Liver (tissue), 8 donors: ENCODE measurements at regions not wholly inside any gene's neighbourhood (a gene's known extent, or its start where the extent isn't known, plus 50 kb on each side); places are given as distances from the start of the nearest gene placed in this dataset.

Experiments
- DNase-seq: peaks from one replicate; pipeline ENCODE4 v3.0.0-alpha.2; 2017; ENCODE audit warnings: low spot score
- H3K27ac ChIP-seq, 2 donors: one replicate each; pipeline ENCODE4 v1.7.0; 2013; ENCODE audit warnings: inconsistent platforms in 2 of 2, low read length in 2 of 2, control low read depth in 1 of 2, low read depth in 1 of 2, mild to moderate bottlenecking in 1 of 2
- H3K27me3 ChIP-seq, 4 donors: one replicate each; pipeline versions ENCODE4 v1.6.1 to v1.7.0; 2013; ENCODE audit warnings: low read length in 3 of 4, inconsistent platforms in 1 of 4, mild to moderate bottlenecking in 1 of 4, moderate library complexity in 1 of 4; ENCODE audit not compliant: control insufficient read depth in 4 of 4, insufficient read depth in 4 of 4
- H3K36me3 ChIP-seq, 4 donors: one replicate each; pipeline versions ENCODE4 v1.6.1 to v1.7.0; 2013; ENCODE audit warnings: low read length in 3 of 4, mild to moderate bottlenecking in 3 of 4, low read depth in 1 of 4, moderate library complexity in 1 of 4; ENCODE audit not compliant: control insufficient read depth in 4 of 4, insufficient read depth in 3 of 4
- H3K4me1 ChIP-seq, 4 donors: one replicate each; pipeline versions ENCODE4 v1.6.1 to v1.7.0; 2013; ENCODE audit warnings: low read length in 3 of 4, mild to moderate bottlenecking in 3 of 4, moderate library complexity in 1 of 4; ENCODE audit not compliant: control insufficient read depth in 4 of 4, insufficient read depth in 4 of 4
- H3K4me3 ChIP-seq, 3 donors: one replicate each; pipeline versions ENCODE4 v1.6.1 to v1.7.0; 2013; ENCODE audit warnings: low read length in 3 of 3, control low read depth in 1 of 3, low read depth in 1 of 3, mild to moderate bottlenecking in 1 of 3
- H3K9ac ChIP-seq, 2 donors: one replicate each; pipeline ENCODE4 v1.7.0; 2013; ENCODE audit warnings: low read length in 2 of 2, mild to moderate bottlenecking in 2 of 2, moderate library complexity in 2 of 2, control low read depth in 1 of 2, low read depth in 1 of 2
- H3K9me3 ChIP-seq, 4 donors: one replicate each; pipeline versions ENCODE4 v1.6.1 to v1.7.0; 2013; ENCODE audit warnings: low read length in 3 of 4; ENCODE audit not compliant: control insufficient read depth in 4 of 4
- ATF3 ChIP-seq: IDR thresholded peaks from 2 replicates; pipeline ENCODE4 v1.6.1; 2016; ENCODE audit warnings: antibody characterized with exemption
- CTCF ChIP-seq: fragments of 150-350 bp; IDR thresholded peaks from 2 replicates; pipeline ENCODE4 v1.5.1; 2017; ENCODE audit warnings: improper control_type of control experiment, low read depth, low read length; ENCODE audit not compliant: missing input control
- EGR1 ChIP-seq, 2 donors: IDR thresholded peaks; 2 replicates each; pipeline ENCODE4 v1.6.1; 2016 to 2018; ENCODE audit warnings: antibody characterized with exemption in 2 of 2, low read depth in 2 of 2
- FOXA1 ChIP-seq: IDR thresholded peaks from 2 replicates; pipeline ENCODE4 v1.6.1; 2016; ENCODE audit warnings: antibody characterized with exemption
- HNF4A ChIP-seq, 2 donors: conservative IDR thresholded peaks; 2 replicates each; pipeline ENCODE4 v1.6.1; 2016; ENCODE audit warnings: antibody characterized with exemption in 2 of 2, mild to moderate bottlenecking in 2 of 2
- HNF4G ChIP-seq: IDR thresholded peaks from 2 replicates; pipeline ENCODE4 v1.6.1; 2016; ENCODE audit warnings: antibody characterized with exemption
- JUND ChIP-seq, 2 donors: IDR thresholded peaks; 2 replicates each; pipeline ENCODE4 v1.6.1; 2016; ENCODE audit warnings: antibody characterized with exemption in 2 of 2
- RAD21 ChIP-seq, 2 donors: IDR thresholded peaks; 2 replicates each; pipeline ENCODE4 v1.6.1; 2016; ENCODE audit warnings: antibody characterized with exemption in 2 of 2, mild to moderate bottlenecking in 2 of 2
- REST ChIP-seq: IDR thresholded peaks from 2 replicates; pipeline ENCODE4 v1.6.1; 2016; ENCODE audit warnings: antibody characterized with exemption, mild to moderate bottlenecking
- RXRA ChIP-seq, 2 donors: IDR thresholded peaks; 2 replicates each; pipeline ENCODE4 v1.6.1; 2017 to 2018; ENCODE audit warnings: antibody characterized with exemption in 2 of 2, mild to moderate bottlenecking in 1 of 2
- SP1 ChIP-seq: IDR thresholded peaks from 2 replicates; pipeline ENCODE4 v1.6.1; 2018; ENCODE audit warnings: antibody characterized with exemption, mild to moderate bottlenecking
- TAF1 ChIP-seq: conservative IDR thresholded peaks from 2 replicates; pipeline ENCODE4 v1.6.1; 2016; ENCODE audit warnings: antibody characterized with exemption, mild to moderate bottlenecking
- YY1 ChIP-seq: IDR thresholded peaks from 2 replicates; pipeline ENCODE4 v1.6.1; 2016; ENCODE audit warnings: antibody characterized with exemption, mild to moderate bottlenecking
- ZBTB33 ChIP-seq: IDR thresholded peaks from 2 replicates; pipeline ENCODE4 v1.6.1; 2016; ENCODE audit warnings: antibody characterized with exemption
- WGBS: extraction: QIAGEN DNeasy Blood & Tissue Kit; methylation state at CpG from one replicate; pipeline ENCODE4 v1.1.7; 2013; 5-methylcytosine and 5-hydroxymethylcytosine counted together
- TF ChIP-seq, protein P1 (sequence below): IDR thresholded peaks from 2 replicates; pipeline ENCODE4 v1.6.1; 2016; ENCODE audit warnings: antibody characterized with exemption
- donor health status: healthy.
- donor health status: healthy.
- donor health status: healthy.
- donor health status: healthy.
- donor health status: healthy.

DNA sequence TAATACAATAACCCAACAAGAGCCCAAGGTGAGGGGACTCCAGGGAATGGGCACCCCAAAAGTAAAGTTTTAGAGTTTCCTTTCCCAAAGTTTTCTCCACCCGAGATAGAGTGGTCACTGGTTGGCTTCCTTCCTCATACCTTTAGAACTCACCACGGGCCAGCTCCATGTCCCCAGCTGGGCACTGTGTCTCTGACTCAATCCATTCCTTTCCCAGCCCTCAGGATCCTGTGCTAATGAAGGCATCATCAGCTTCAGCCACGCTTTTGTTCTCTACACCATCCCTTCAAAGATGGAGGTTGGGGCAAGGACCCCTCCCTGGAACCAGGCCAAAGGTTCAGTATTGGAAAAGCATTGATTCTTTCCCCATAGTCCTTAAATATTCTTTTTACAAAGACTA, 59.8 kb upstream of the VASH1 start:
- Histone ChIP-seq H3K9me3 (no peaks in the 10 kb centered on the region), H3K4me3 (no peak overlapping the region), H3K36me3 (no peaks in the 10 kb centered on the region), H3K9ac (no peak overlapping the region), H3K27ac (no peak overlapping the region), H3K4me1 (peaks cover 0 to 4% (median under 1%) of the 10 kb centered on the region in 4 donors), H3K27me3 (no peaks in the 10 kb centered on the region)
- TF ChIP-seq HNF4A (conservative IDR thresholded peaks at IDR 0.05) (no peak), ZBTB33 (no peak), ATF3 (no peak), CTCF (no peak), RXRA (IDR thresholded peaks at IDR 0.05) (no peak), JUND (IDR thresholded peaks at IDR 0.05) (no peak), RAD21 (IDR thresholded peaks at IDR 0.05) (no peak), REST (no peak), HNF4G (no peak), YY1 (no peak), TAF1 (no peak), EGR1 (IDR thresholded peaks at IDR 0.05; ENCODE audit: low read depth in 2 of 2) (no peak), SP1 (no peak)
- TF ChIP-seq, protein P1, sequence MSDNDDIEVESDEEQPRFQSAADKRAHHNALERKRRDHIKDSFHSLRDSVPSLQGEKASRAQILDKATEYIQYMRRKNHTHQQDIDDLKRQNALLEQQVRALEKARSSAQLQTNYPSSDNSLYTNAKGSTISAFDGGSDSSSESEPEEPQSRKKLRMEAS = no peak
- DNase-seq = no peak
- WGBS = 91% methylated on average over 3 of the region's 3 CpGs

DNA sequence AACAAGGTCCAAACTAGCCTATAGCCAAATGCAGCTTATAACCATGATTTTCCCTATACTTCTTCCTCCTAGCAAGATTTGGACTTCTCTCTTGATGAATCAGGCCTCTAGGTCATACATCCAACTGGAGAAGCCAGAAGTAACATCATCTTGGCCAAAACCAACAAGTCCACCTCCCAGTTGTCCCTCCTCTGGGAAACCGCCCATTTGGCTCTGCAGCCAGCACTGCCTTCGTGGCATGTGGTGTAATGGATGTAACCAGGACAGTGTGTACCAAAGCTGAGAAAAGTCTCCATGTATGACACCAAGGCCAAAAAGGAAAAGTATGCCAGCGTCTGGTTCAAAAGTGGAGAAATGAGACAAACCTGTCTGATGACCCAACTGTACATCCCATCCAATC, 59.3 kb upstream of the VASH1 start:
- H3K27ac ChIP-seq = no peak overlapping the region
- H3K9ac ChIP-seq = no peak overlapping the region
- H3K4me3 ChIP-seq = no peak overlapping the region
- H3K4me1 ChIP-seq = peaks cover 0 to 4% (median under 1%) of the 10 kb centered on the region in 4 donors
- DNase-seq = no peak
- H3K9me3 ChIP-seq = no peaks in the 10 kb centered on the region
- 51% methylated on average over 3 of the region's 3 CpGs for WGBS
- no peaks in the 10 kb centered on the region for H3K36me3 ChIP-seq
- peak in 1 of 2 donors; percentile 56 for TF ChIP-seq HNF4A (conservative IDR thresholded peaks at IDR 0.05)
- TF ChIP-seq ZBTB33 = peak; percentile 17
- TF ChIP-seq FOXA1 = no peak
- TF ChIP-seq RXRA (IDR thresholded peaks at IDR 0.05) = peak in 1 of 2 donors; percentile 35
- peak; percentile 40 for TF ChIP-seq YY1
- no peaks in the 10 kb centered on the region for H3K27me3 ChIP-seq
